WI38 (cell line): ENCODE measurements at regions not wholly inside any gene's neighbourhood (a gene's known extent, or its start where the extent isn't known, plus 50 kb on each side); places are given as distances from the start of the nearest gene placed in this dataset.
"Not testable (repeated sequence)": the region's sequence is repeated elsewhere in the genome, so short reads cannot be mapped to it uniquely, and the experiment has no call there.

Source experiments
- H3K4me3 ChIP-seq: 2 replicates; pipeline ENCODE4 v1.5.1; 2011; ENCODE audit warnings: low read depth, mild to moderate bottlenecking, control low read depth, low read length
- CTCF ChIP-seq: IDR thresholded peaks from 2 replicates; pipeline ENCODE4 v1.5.1; 2012; ENCODE audit warnings: low read depth, mild to moderate bottlenecking, control low read depth, low read length

- TF ChIP-seq CTCF = no peak
- no peak overlapping the region for H3K4me3 ChIP-seq
Observed at GRCh38 chr5:98179791-98180755, 593.4 kb upstream of the RGMB start.

- H3K4me3 ChIP-seq = no peak overlapping the region
- TF ChIP-seq CTCF = no peak
Observed at GRCh38 chr5:98186128-98186527, 587.3 kb upstream of the RGMB start.

GRCh38 chr5:98187945-98188344 lies 585.5 kb upstream of the RGMB start:
- TF ChIP-seq CTCF = no peak
- no peak overlapping the region for H3K4me3 ChIP-seq

- H3K4me3 ChIP-seq = not testable (repeated sequence)
Observed at GRCh38 chr5:98190344-98190743, 583.1 kb upstream of the RGMB start.

- no peak overlapping the region for H3K4me3 ChIP-seq
Observed at GRCh38 chr5:98193921-98194760, 579.3 kb upstream of the RGMB start.

GRCh38 chr5:98200726-98201541 lies 572.5 kb upstream of the RGMB start:
- no peak overlapping the region for H3K4me3 ChIP-seq
- TF ChIP-seq CTCF = no peak

More at GRCh38 chr5:98193921-98194760, 579.3 kb upstream of the RGMB start:
- TF ChIP-seq CTCF = no peak

- TF ChIP-seq CTCF = no peak
- no peak overlapping the region for H3K4me3 ChIP-seq
Observed at GRCh38 chr5:98204798-98205197, 568.7 kb upstream of the RGMB start.
